Astrocyte (in vitro differentiated cells and primary cell): ENCODE measurements at regions not wholly inside any gene's neighbourhood (a gene's known extent, or its start where the extent isn't known, plus 50 kb on each side); places are given as distances from the start of the nearest gene placed in this dataset.

Experiments
- DNase-seq: peaks from one replicate; pipeline ENCODE4 v3.0.0-alpha.2; 2010; ENCODE audit warnings: low read depth
- FAIRE-seq: peaks from 2 replicates; lab custom pipeline; 2011; peaks lifted over from hg19 to GRCh38; lab: Jason Lieb, UNC
- H2AFZ ChIP-seq: 2 replicates; pipeline ENCODE4 v1.6.0; 2012; ENCODE audit warnings: low read depth, low read length, inconsistent platforms
- H3K27ac ChIP-seq: 2 replicates; pipeline ENCODE4 v1.5.1; 2011; ENCODE audit warnings: low read depth, low read length, inconsistent platforms
- H3K27me3 ChIP-seq: 2 replicates; pipeline ENCODE4 v1.6.0; 2011; ENCODE audit warnings: low read length, inconsistent platforms; ENCODE audit not compliant: insufficient read depth
- H3K36me3 ChIP-seq: 2 replicates; pipeline ENCODE4 v1.5.1; 2011; ENCODE audit warnings: low read length, inconsistent platforms; ENCODE audit not compliant: insufficient read depth
- H3K4me1 ChIP-seq: 2 replicates; pipeline ENCODE4 v1.5.1; 2011; ENCODE audit warnings: low read length, inconsistent platforms; ENCODE audit not compliant: insufficient read depth
- H3K4me2 ChIP-seq: 2 replicates; pipeline ENCODE4 v1.6.0; 2012; ENCODE audit warnings: low read length, inconsistent platforms
- H3K4me3 ChIP-seq: 2 replicates; pipeline ENCODE4 v1.5.1; 2011; ENCODE audit warnings: low read depth, mild to moderate bottlenecking, low read length, inconsistent platforms; ENCODE audit not compliant: insufficient read depth
- H3K79me2 ChIP-seq: 2 replicates; pipeline ENCODE4 v1.6.0; 2012; ENCODE audit warnings: mild to moderate bottlenecking, low read length, inconsistent platforms; ENCODE audit not compliant: insufficient read depth
- H3K9ac ChIP-seq: 2 replicates; pipeline ENCODE4 v1.6.0; 2012; ENCODE audit warnings: mild to moderate bottlenecking, low read length, inconsistent platforms
- H3K9me3 ChIP-seq: 2 replicates; pipeline ENCODE4 v1.5.1; 2012; ENCODE audit warnings: low read depth, mild to moderate bottlenecking, low read length, inconsistent platforms; ENCODE audit not compliant: insufficient read depth
- H4K20me1 ChIP-seq: 2 replicates; pipeline ENCODE4 v1.6.0; 2012; ENCODE audit warnings: low read length, inconsistent platforms; ENCODE audit not compliant: insufficient read depth
- H3K27ac Mint-ChIP-seq: one replicate; pipeline ENCODE4 v1.8.0; 2021; ENCODE audit warnings: mild to moderate bottlenecking, mixed read lengths; ENCODE audit not compliant: unreplicated experiment
- H3K27me3 Mint-ChIP-seq: one replicate; pipeline ENCODE4 v1.8.0; 2021; ENCODE audit warnings: low read depth, mixed read lengths; ENCODE audit not compliant: unreplicated experiment
- H3K36me3 Mint-ChIP-seq: one replicate; pipeline ENCODE4 v1.8.0; 2021; ENCODE audit warnings: low read depth, mixed read lengths; ENCODE audit not compliant: unreplicated experiment
- H3K4me1 Mint-ChIP-seq: one replicate; pipeline ENCODE4 v1.8.0; 2021; ENCODE audit warnings: low read depth, mixed read lengths; ENCODE audit not compliant: unreplicated experiment
- H3K4me3 Mint-ChIP-seq: one replicate; pipeline ENCODE4 v1.8.0; 2021; ENCODE audit warnings: mild to moderate bottlenecking, moderate library complexity, mixed read lengths; ENCODE audit not compliant: unreplicated experiment
- H3K9me3 Mint-ChIP-seq: one replicate; pipeline ENCODE4 v1.8.0; 2021; ENCODE audit warnings: mild to moderate bottlenecking, mixed read lengths; ENCODE audit not compliant: unreplicated experiment
- CTCF ChIP-seq: IDR thresholded peaks from 2 replicates; pipeline ENCODE4 v1.5.1; 2011; ENCODE audit warnings: low read depth, mild to moderate bottlenecking, inconsistent platforms, low read length, moderate library complexity; ENCODE audit not compliant: insufficient read depth
- EZH2 ChIP-seq: IDR thresholded peaks from 2 replicates; pipeline ENCODE4 v1.6.1; 2012; ENCODE audit warnings: mild to moderate bottlenecking, low read length, inconsistent platforms; ENCODE audit not compliant: insufficient read depth

GRCh38 chr3:29178809-29179793 lies 101.8 kb upstream of the RBMS3 start:
- H3K4me3 Mint-ChIP-seq, result no peak overlapping the region
- no peaks in the 10 kb centered on the region for H3K36me3 Mint-ChIP-seq
- H3K27me3 Mint-ChIP-seq, result no peaks in the 10 kb centered on the region
- Histone ChIP-seq H3K4me2 (no peak overlapping the region), H3K79me2 (no peaks in the 10 kb centered on the region), H2AFZ (no peak overlapping the region), H4K20me1 (no peaks in the 10 kb centered on the region), H3K9ac (no peak overlapping the region), H3K27ac (no peak overlapping the region), H3K36me3 (no peaks in the 10 kb centered on the region), H3K4me1 (peaks cover 13% of the 10 kb centered on the region), H3K4me3 (no peak overlapping the region), H3K9me3 (no peaks in the 10 kb centered on the region), H3K27me3 (no peaks in the 10 kb centered on the region)
- FAIRE-seq (peak; percentile 73), DNase-seq (peak; percentile 54)
- H3K27ac Mint-ChIP-seq, result no peak overlapping the region
- peaks cover 10% of the 10 kb centered on the region for H3K4me1 Mint-ChIP-seq
- H3K9me3 Mint-ChIP-seq, result peaks cover 7% of the 10 kb centered on the region
- TF ChIP-seq CTCF (no peak), EZH2 (no peak)

GRCh38 chr3:29181149-29181780 lies 99.6 kb upstream of the RBMS3 start:
- H3K27ac ChIP-seq, result no peak overlapping the region
- no peak overlapping the region for H3K9ac ChIP-seq
- Mint-ChIP-seq H3K27ac (no peak overlapping the region), H3K4me1 (peaks cover 25% of the 10 kb centered on the region), H3K36me3 (no peaks in the 10 kb centered on the region), H3K4me3 (no peak overlapping the region), H3K27me3 (no peaks in the 10 kb centered on the region), H3K9me3 (peaks cover 7% of the 10 kb centered on the region)
- peaks cover 29% of the 10 kb centered on the region for H3K4me1 ChIP-seq
- no peaks in the 10 kb centered on the region for H3K27me3 ChIP-seq
- H3K4me2 ChIP-seq, result no peak overlapping the region
- no peak overlapping the region for H3K4me3 ChIP-seq
- DNase-seq, result no peak
- H3K79me2 ChIP-seq, result no peaks in the 10 kb centered on the region
- no peaks in the 10 kb centered on the region for H3K36me3 ChIP-seq
- no peaks in the 10 kb centered on the region for H3K9me3 ChIP-seq
- H4K20me1 ChIP-seq, result no peaks in the 10 kb centered on the region
- no peak overlapping the region for H2AFZ ChIP-seq
- no peak for TF ChIP-seq CTCF
- TF ChIP-seq EZH2, result no peak
- FAIRE-seq, result peak; percentile 5
